ENCODE measurements at regions not wholly inside any gene's neighbourhood (a gene's known extent, or its start where the extent isn't known, plus 50 kb on each side); places are given as distances from the start of the nearest gene placed in this dataset.

- H3K36me3 ChIP-seq, result no peaks in the 10 kb centered on the region
- no peaks in the 10 kb centered on the region for H3K9me3 ChIP-seq
- no peak overlapping the region for H3K4me3 ChIP-seq
- H4K20me1 ChIP-seq, result no peaks in the 10 kb centered on the region
- no peak for TF ChIP-seq Cebpa-rat (IDR thresholded peaks at IDR 0.05)
- no peak overlapping the region for H3K4me2 ChIP-seq
- no peak overlapping the region for H3K27ac ChIP-seq
- H3K27me3 ChIP-seq, result no peaks in the 10 kb centered on the region
- H3K4me1 ChIP-seq, result peaks cover 2% of the 10 kb centered on the region
- H3K9ac ChIP-seq, result no peak overlapping the region
Observed at GRCh38 chr1:31127266-31127665, 61.7 kb upstream of the PUM1 start.

- no peak overlapping the region for H3K4me3 ChIP-seq
- no peak overlapping the region for H3K9ac ChIP-seq
- H3K9me3 ChIP-seq, result no peaks in the 10 kb centered on the region
- H3K4me2 ChIP-seq, result no peak overlapping the region
- H4K20me1 ChIP-seq, result no peaks in the 10 kb centered on the region
- H3K27ac ChIP-seq, result no peak overlapping the region
- TF ChIP-seq Cebpa-rat (IDR thresholded peaks at IDR 0.05), result no peak
- no peaks in the 10 kb centered on the region for H3K27me3 ChIP-seq
- H3K36me3 ChIP-seq, result no peaks in the 10 kb centered on the region
- H3K4me1 ChIP-seq, result peaks cover 8% of the 10 kb centered on the region
Observed at GRCh38 chr1:31122741-31123140, 57.2 kb upstream of the PUM1 start.

- no peak overlapping the region for H3K9ac ChIP-seq
- H4K20me1 ChIP-seq, result no peaks in the 10 kb centered on the region
- no peaks in the 10 kb centered on the region for H3K9me3 ChIP-seq
- peaks cover 8% of the 10 kb centered on the region for H3K4me1 ChIP-seq
- H3K4me3 ChIP-seq, result no peak overlapping the region
- no peak overlapping the region for H3K27ac ChIP-seq
- H3K27me3 ChIP-seq, result no peaks in the 10 kb centered on the region
- no peak for TF ChIP-seq Cebpa-rat (IDR thresholded peaks at IDR 0.05)
- H3K4me2 ChIP-seq, result 0 out of 2 replicates have a peak overlapping the region, but pooled peaks have one; percentile 2
- H3K36me3 ChIP-seq, result no peaks in the 10 kb centered on the region
Observed at GRCh38 chr1:31122101-31122735, 56.7 kb upstream of the PUM1 start.

GRCh38 chr1:31120783-31121180 is 55.3 kb upstream of the PUM1 start:
- H3K36me3 ChIP-seq, result no peaks in the 10 kb centered on the region
- peaks cover 8% of the 10 kb centered on the region for H3K4me1 ChIP-seq
- H3K27ac ChIP-seq, result no peak overlapping the region
- no peak overlapping the region for H3K4me3 ChIP-seq
- no peak for TF ChIP-seq Cebpa-rat (IDR thresholded peaks at IDR 0.05)
- H3K9me3 ChIP-seq, result no peaks in the 10 kb centered on the region
- no peaks in the 10 kb centered on the region for H4K20me1 ChIP-seq
- H3K27me3 ChIP-seq, result no peaks in the 10 kb centered on the region
- H3K4me2 ChIP-seq, result no peak overlapping the region
- no peak overlapping the region for H3K9ac ChIP-seq

GRCh38 chr1:31116022-31116421 is 50.5 kb upstream of the PUM1 start:
- H3K27me3 ChIP-seq, result no peaks in the 10 kb centered on the region
- TF ChIP-seq Cebpa-rat (IDR thresholded peaks at IDR 0.05), result no peak

More at GRCh38 chr1:31116022-31116421, 50.5 kb upstream of the PUM1 start:
- no peak overlapping the region for H3K4me3 ChIP-seq
- no peaks in the 10 kb centered on the region for H3K4me1 ChIP-seq
- no peaks in the 10 kb centered on the region for H4K20me1 ChIP-seq
- H3K27ac ChIP-seq, result no peak overlapping the region
- H3K36me3 ChIP-seq, result no peaks in the 10 kb centered on the region
- H3K9ac ChIP-seq, result no peak overlapping the region
- H3K9me3 ChIP-seq, result no peaks in the 10 kb centered on the region
- H3K4me2 ChIP-seq, result no peak overlapping the region

All from BLaER1 (cell line).